Keratinocyte (primary cell): ENCODE measurements at regions not wholly inside any gene's neighbourhood (a gene's known extent, or its start where the extent isn't known, plus 50 kb on each side); places are given as distances from the start of the nearest gene placed in this dataset.
"Not testable (repeated sequence)": the region's sequence is repeated elsewhere in the genome, so short reads cannot be mapped to it uniquely, and the experiment has no call there.

Experiments
- EZH2 ChIP-seq: IDR thresholded peaks from one replicate; pipeline ENCODE4 v1.6.1; 2012; ENCODE audit warnings: inconsistent platforms, mild to moderate bottlenecking, low read length, moderate library complexity
- TF ChIP-seq, protein P1 (sequence below), 3 experiments: IDR thresholded peaks in 1 of 3; conservative IDR thresholded peaks in 1 of 3; optimal IDR thresholded peaks in 1 of 3; 2 replicates in 2 of 3; 3 replicates in 1 of 3; pipeline versions ENCODE3 to v1.5.1; 2011; ENCODE audit warnings: low read length in 3 of 3, mild to moderate bottlenecking in 3 of 3, moderate library complexity in 2 of 3, control low read depth in 1 of 3, inconsistent platforms in 1 of 3; ENCODE audit not compliant: insufficient read depth in 2 of 3; ENCODE audit errors: extremely low read depth in 1 of 3

- TF ChIP-seq, protein P1, sequence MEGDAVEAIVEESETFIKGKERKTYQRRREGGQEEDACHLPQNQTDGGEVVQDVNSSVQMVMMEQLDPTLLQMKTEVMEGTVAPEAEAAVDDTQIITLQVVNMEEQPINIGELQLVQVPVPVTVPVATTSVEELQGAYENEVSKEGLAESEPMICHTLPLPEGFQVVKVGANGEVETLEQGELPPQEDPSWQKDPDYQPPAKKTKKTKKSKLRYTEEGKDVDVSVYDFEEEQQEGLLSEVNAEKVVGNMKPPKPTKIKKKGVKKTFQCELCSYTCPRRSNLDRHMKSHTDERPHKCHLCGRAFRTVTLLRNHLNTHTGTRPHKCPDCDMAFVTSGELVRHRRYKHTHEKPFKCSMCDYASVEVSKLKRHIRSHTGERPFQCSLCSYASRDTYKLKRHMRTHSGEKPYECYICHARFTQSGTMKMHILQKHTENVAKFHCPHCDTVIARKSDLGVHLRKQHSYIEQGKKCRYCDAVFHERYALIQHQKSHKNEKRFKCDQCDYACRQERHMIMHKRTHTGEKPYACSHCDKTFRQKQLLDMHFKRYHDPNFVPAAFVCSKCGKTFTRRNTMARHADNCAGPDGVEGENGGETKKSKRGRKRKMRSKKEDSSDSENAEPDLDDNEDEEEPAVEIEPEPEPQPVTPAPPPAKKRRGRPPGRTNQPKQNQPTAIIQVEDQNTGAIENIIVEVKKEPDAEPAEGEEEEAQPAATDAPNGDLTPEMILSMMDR (optimal IDR thresholded peaks at IDR 0.05 in 1 of 3, IDR thresholded peaks at IDR 0.05 in 1 of 3, conservative IDR thresholded peaks at IDR 0.05 in 1 of 3; ENCODE audit: extremely low read depth in 1 of 3, insufficient read depth in 2 of 3, low read length in 3 of 3): not testable (repeated sequence)
- TF ChIP-seq EZH2: not testable (repeated sequence)
These were observed 327.7 kb downstream of the GBA3 start for GRCh38 chr4:23020399-23020798.
